C4-2B (cell line): ENCODE measurements at regions not wholly inside any gene's neighbourhood (a gene's known extent, or its start where the extent isn't known, plus 50 kb on each side); places are given as distances from the start of the nearest gene placed in this dataset.

Source experiments
- H3K27ac ChIP-seq: fragments of 450-650 bp; 2 replicates; pipeline ENCODE4 v1.5.1; 2017
- ZFX ChIP-seq: fragments of 450-650 bp; IDR thresholded peaks from 2 replicates; pipeline ENCODE4 v1.6.1; 2017
- TF ChIP-seq, protein P1 (sequence below): fragments of 450-650 bp; conservative IDR thresholded peaks from 2 replicates; pipeline ENCODE4 v1.5.1; 2017; ENCODE audit warnings: mild to moderate bottlenecking

- TF ChIP-seq, protein P1, sequence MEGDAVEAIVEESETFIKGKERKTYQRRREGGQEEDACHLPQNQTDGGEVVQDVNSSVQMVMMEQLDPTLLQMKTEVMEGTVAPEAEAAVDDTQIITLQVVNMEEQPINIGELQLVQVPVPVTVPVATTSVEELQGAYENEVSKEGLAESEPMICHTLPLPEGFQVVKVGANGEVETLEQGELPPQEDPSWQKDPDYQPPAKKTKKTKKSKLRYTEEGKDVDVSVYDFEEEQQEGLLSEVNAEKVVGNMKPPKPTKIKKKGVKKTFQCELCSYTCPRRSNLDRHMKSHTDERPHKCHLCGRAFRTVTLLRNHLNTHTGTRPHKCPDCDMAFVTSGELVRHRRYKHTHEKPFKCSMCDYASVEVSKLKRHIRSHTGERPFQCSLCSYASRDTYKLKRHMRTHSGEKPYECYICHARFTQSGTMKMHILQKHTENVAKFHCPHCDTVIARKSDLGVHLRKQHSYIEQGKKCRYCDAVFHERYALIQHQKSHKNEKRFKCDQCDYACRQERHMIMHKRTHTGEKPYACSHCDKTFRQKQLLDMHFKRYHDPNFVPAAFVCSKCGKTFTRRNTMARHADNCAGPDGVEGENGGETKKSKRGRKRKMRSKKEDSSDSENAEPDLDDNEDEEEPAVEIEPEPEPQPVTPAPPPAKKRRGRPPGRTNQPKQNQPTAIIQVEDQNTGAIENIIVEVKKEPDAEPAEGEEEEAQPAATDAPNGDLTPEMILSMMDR, result peak; percentile 49
- TF ChIP-seq ZFX, result no peak
- H3K27ac ChIP-seq, result no peak overlapping the region
Observed at GRCh38 chr10:84845628-84846261, 517.4 kb downstream of the CCSER2 start.

GRCh38 chr10:84846658-84847316 is 518.4 kb downstream of the CCSER2 start:
- TF ChIP-seq, protein P1, result no peak
- TF ChIP-seq ZFX, result no peak
- no peak overlapping the region for H3K27ac ChIP-seq

DNA sequence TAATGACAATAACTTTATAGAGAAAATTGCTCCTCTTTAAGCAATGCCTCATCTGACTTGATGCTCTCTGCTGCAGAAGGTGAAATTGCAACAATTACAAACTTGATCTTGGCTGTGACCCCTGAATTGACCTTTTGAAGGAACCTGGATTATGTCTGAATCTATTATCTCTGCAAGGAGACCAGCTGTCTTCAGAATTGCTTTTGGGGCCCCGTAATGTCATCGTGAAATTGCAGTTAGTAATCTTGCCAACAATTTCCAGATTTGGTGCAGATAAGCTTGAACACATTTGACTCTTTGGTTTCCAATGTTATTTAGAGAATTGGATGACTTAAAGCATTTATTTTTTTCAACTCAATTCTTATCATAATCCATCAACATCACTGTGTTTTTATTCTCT is 520.6 kb downstream of the CCSER2 start:
- H3K27ac ChIP-seq, result no peak overlapping the region
- TF ChIP-seq, protein P1, result no peak
- no peak for TF ChIP-seq ZFX

- no peak for TF ChIP-seq ZFX
- TF ChIP-seq, protein P1, result no peak
Observed at GRCh38 chr10:84850826-84851225, 522.4 kb downstream of the CCSER2 start.

GRCh38 chr10:84854439-84854838 is 526.0 kb downstream of the CCSER2 start:
- no peak for TF ChIP-seq ZFX
- TF ChIP-seq, protein P1, result no peak

More at GRCh38 chr10:84850826-84851225, 522.4 kb downstream of the CCSER2 start:
- no peak overlapping the region for H3K27ac ChIP-seq

DNA sequence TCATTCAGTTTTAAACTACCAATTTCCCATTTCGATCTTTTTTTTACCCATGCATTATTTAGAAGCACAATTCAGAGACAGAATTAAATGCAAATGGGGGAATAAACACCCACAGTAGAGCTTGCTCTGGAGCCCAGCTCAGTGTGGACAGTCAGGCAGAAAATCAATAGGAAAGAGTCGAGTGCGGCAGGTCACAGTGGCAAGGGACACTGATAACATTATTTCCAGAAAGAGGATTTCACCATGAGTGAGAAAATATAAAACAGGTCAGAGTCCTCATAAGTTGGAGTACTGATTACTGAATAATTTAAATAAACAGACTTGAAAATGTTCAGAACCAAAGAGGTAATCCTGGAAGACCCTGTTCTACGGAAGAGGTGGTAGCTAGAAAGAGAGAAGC is 532.5 kb downstream of the CCSER2 start:
- no peak for TF ChIP-seq ZFX
- TF ChIP-seq, protein P1, result no peak
- H3K27ac ChIP-seq, result no peak overlapping the region

More at GRCh38 chr10:84854439-84854838, 526.0 kb downstream of the CCSER2 start:
- H3K27ac ChIP-seq, result no peak overlapping the region

- TF ChIP-seq, protein P1, result no peak
- TF ChIP-seq ZFX, result no peak
- no peak overlapping the region for H3K27ac ChIP-seq
Observed at GRCh38 chr10:84862551-84862950, 534.2 kb downstream of the CCSER2 start.
